HG03469 (cell line): ENCODE measurements at regions not wholly inside any gene's neighbourhood (a gene's known extent, or its start where the extent isn't known, plus 50 kb on each side); places are given as distances from the start of the nearest gene placed in this dataset.

ENCODE experiments used
- ATAC-seq: cut with Tn5 transposase; IDR thresholded peaks from one replicate; pipeline ENCODE4 v1.9.1; 2021; ENCODE audit warnings: mild to moderate bottlenecking, moderate library complexity, moderate number of reproducible peaks; ENCODE audit not compliant: unreplicated experiment

DNA sequence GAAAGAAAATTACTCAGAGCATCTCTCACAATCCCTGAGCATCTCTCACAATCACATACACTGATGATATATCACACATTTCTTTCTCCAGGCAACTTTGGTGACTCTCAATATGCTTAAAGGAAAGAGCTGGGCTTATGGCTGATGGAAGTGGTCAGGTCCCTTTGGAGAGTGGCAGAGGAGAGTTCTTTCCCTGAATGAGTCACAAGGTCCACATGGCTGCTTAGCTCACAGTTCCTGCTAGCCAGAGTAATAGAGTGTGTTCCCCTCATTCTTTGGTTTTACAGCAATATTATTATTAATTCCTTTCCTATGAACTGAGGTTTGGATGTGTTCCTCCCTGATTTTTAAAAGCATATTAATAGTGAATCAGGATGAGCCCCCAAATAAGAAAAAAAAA is 287.4 kb downstream of the C7orf25 start:
- no peak for ATAC-seq

DNA sequence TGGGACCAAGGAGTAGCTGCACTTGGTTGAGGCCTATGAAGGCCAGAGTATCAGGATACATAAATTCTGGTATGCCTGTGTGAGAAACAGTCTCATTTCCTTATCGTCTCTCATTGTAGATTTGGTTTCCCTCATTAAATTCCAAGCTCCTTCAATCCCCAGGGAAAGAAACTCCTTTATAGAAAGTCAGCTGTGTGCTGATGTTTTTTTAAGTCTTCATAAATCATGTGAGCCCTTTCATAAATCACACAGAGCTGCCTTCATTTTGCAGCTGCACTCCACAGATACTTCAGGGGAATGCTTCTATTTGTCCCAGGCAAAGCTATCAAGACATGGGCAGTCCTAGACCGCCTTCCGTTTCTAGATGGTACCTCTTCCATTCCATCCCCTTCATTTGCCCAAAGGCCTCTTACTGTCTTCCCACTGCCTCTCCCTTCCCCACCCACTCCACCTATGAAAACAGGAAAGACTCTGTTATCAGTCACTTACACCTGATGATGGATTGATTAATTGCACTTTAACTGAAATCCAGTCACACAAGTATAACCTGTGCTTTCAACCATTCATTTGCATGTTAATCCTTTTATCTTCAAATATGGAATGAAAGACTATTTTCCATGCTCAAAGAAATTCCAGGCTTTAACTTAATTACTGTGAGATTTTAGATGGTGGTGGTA is 290.2 kb downstream of the C7orf25 start:
- ATAC-seq = no peak

DNA sequence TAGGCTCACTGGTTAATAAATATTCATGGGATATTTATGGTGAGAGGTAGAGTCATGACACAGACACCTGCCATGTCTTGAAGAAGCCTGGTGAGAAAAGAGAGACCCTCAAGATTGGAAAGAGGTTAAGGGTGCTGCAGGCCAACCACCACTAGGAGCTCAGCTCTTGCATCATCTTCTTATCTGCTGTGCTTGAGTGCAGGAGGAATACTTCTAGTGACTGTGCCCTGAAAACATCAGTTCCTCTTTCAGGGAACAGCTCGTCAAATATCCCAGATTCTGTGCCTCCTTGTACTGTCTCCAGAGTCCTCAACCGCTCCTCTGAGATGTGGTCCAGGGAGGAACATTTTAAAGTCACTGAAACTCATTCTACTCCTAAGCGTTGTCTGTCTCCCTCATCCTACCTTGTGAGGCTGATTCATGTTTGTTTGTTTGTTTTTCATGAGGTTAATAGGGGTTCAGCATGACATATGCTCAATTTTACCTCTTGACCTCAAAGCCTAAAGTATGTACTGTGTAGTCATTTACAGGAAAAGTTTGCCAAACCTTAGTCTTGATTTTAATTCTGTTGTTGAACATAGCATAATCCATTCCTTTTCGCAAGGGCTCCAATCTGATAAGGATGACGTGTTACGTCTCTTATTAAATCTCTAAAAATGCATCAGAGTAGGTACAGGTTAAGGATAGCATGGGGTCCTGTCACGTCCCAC is 293.1 kb downstream of the C7orf25 start:
- no peak for ATAC-seq

DNA sequence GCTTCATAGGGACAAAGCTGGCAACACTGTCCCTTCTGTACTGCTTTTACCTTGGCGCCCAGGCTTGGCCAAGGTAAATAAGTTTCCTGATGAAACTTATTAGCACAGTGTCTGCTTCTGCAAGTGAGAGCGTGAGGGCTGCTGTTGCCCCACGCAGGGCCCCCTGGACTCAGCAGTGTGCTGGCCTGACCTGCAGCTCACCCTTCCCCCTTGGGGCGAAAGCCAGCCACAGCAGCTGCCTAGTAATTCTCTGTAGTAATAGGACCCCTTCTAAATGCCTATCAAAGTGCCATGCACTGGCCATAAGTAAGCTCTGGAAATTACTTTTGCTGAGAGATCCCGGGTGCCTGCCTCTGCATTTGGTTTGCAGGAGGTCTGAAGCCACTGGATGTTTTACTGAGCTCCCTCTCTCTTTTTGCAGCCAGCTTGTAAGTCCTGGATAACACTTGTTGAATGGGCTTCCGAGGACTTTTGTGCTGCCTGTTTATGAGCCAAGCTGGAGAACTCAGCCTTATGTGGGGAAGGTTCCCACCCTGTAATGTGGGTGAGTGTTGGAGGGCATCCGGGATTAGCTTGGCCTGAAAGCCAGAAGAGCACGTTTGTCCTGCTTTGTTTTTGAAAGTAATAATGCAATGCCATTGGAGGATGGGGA is 293.9 kb downstream of the C7orf25 start:
- ATAC-seq = no peak

DNA sequence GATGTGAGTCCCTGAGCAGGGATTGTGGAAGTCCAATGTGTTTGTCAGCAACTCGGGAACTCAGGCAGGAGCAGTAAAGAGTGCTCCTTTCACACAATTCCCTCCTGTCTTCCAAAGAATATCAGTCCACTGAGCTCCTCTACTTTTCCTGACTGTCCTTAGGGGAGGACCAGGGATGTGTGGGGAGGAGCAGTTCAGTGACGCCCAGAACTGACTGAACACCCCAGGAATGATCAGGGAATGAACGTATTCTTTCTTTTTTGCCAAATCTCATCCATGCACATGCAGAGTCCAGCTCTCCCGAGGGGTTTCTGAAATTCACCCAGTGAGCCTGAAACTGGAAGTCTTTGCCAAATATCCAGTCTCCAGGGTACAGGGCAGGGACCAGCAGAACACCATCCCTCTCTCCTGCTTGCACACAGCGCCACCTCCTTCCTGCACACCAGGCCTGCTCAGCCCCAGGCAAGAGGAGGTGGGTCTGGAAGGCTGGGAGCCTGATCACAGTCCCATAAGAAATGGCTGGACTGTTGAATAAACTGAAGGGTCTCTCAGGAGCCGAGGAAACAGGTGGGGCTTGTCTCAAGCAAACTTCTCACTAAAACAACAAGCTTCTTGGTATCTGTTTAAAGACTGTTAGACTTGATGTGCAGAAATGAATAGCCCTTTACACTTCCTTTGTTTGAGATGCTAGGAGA is 294.7 kb downstream of the C7orf25 start:
- ATAC-seq = no peak

DNA sequence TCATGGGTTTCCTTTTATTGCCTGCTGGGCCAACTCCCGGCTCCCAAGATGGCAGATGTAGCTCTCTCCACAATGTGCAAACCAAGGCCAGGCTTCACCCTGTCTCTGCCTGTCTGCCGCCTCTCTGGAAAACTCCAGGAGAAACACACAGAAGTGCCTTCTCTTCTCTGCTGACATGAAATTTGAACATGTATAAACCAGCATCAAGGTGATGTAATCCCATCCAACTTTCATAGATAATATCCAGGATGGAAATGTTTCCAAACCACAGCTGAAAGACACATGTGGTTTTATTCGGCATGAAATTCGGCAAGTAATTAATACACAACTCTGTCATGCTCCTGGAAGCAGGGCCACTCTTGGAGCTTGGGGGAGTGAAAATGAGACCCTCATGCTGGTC is 297.2 kb downstream of the C7orf25 start:
- ATAC-seq = no peak

DNA sequence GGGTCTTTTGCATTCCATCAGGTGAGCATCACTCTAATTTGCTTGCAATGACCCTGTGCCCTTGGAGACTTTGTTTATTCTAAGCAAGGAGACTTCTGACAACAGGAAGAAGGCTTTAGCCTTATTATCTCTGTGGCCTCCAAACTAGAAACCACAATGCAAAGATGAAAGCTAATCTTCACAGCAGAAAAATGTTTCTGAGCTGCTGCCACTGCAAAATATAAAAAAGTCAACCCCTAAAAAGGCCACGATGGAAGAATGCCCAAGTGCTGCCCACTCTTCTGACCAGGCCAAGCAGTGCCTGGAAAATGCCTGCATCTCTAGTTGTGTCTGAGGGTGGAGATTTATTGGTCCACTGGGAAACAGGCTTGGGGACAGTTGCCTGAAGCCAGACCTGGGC is 299.9 kb downstream of the C7orf25 start:
- ATAC-seq = no peak

DNA sequence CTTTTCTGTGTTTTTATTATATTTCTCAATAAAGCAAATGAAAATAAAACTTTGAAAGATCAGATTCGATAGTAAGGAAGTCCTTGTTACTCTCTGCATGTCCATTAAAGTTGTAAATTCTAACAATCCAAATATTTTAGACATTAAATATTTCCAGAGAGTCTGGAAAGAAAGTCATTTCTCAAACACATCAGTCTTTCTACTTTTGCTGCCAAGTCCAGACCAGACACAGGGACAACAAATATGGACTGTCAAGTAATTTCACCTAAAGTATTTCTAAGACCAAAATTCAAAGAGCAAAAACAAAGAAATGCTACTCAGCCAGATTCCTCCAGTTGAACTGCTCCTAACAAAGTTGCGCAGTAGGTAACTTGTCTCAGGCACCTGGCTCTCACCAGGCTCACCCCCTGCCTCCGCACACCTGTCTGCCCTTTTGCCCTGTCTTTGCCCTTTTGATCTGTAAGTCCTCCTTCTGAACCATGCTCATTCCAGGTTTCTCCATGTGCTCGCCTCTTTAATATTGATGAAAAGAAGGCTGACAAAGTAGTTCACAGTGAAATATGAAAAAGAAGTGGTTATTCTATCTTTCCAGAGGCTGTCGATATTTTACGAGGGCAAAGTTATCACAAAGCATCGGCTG is 300.5 kb downstream of the C7orf25 start:
- no peak for ATAC-seq

DNA sequence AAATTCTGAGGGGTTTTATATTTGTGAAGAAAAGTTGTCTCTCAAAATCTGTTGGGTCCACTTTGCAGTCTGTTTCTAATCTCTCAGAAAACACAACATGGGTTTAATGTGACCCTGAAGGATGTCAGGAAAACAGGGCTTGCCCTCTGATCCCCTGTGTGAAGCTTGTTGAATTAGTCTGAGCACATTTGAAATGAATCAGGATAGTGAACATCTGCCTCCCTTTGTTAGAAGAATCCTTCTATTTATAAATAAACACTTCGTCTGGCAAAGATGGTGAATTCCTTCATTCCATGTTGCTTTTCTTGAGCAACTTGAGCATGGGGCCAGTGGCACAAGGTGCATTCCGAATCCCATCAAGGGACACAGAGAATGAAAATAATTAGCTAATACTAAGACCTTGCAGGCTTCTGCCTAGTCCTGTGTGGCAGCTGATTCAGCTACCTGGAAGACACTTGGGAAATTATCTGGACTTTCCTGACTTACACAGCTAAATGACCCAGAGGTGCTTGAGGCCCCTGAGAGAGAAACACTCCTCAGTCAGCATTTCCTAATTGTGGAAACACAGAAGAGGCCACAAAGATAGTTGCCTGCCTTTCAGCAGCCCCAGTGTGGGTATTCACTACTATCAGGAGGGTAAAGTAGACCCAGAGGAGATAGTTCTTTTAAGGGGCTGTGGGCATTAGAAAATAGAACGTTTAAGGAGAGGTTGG is 305.5 kb downstream of the C7orf25 start:
- ATAC-seq = no peak

DNA sequence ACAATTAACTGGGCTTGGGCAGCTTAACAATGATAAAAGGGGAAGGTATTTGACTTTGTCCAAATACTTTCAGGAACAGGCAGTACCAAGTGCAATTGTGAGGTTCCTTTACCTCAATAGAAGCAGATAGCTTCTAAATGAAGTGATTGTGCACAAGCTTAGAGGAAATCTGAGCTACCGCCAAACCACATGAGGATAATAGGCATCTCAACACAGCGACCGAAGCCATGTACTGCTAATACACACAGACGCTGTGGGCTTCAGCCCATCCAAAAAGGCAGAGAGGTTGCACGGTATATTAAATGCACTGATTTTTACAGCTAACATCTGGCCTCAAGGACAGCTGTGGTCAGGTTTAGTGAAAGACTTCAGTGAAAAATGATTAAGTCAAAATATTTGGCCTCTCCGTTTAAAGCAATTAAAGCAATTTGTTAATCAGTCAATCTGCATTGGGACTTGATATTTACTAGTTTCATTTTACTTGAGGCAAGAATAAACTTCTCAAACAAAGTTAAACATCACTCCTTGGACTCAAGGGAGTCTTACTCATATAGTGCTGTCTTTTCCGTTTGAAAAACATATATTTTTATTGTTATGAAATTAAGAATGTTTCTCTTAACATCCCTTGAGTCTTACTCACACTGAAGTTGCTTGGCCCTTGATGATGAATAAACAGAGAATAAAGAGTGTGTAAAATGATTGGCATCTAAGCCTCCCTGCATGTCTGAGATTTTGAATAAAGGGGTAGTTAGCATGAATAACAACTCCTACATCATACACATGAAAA is 306.3 kb downstream of the C7orf25 start:
- no peak for ATAC-seq

DNA sequence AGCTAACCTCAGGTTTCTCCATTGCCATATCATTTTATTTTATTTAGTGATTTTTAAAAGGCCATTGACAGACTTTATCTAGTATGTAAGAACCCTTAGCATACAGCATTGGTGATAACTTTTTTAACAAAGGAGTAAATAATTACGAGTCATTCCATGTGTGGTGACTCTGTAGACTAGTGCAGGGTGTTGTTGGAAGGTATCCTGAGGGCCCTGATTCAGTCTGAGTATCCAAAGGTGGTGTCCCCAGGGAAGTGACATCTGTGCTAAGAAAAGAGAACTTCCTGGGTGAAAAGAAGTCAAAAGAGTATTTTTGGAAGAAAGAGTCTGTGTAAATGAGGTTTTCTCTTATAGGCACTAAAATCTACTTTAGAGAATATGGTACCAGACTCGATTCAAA is 308.4 kb downstream of the C7orf25 start:
- no peak for ATAC-seq

DNA sequence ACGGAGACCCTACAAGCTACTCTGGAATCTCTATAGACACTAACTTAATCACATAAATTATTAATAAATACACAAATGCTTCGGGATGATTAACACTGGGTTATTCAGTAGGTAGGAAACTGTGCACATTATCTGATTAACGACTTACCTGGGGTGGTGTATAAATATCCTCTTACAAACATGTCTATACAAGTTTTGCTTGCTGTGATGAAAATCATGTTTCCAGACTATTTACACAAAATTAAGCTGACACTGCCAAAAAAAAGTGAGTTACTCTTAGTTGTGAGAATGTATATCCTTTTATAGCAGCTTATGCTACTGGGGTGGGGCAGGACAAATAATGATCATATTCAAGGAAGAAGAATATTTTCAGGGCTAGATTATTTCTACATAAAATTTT is 314.6 kb downstream of the C7orf25 start:
- ATAC-seq = no peak

DNA sequence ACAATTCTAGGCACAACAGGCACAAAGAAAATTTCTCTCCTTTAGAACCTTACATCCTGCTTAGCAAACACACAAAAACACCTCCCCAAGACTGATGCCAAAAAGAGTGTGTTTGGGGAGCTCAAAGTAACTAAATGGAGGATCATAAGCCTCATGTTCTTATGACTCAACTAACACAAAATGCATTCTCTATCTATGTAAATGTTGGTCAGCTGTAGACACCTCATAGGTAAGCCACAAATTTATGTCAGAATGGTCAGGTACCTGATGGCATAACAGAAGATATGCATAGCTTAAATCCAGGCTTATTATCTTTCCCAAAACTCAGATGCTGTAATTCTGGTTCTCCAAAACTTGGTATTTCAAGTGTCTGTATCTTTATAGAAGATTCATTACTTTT is 315.1 kb downstream of the C7orf25 start:
- ATAC-seq = no peak

DNA sequence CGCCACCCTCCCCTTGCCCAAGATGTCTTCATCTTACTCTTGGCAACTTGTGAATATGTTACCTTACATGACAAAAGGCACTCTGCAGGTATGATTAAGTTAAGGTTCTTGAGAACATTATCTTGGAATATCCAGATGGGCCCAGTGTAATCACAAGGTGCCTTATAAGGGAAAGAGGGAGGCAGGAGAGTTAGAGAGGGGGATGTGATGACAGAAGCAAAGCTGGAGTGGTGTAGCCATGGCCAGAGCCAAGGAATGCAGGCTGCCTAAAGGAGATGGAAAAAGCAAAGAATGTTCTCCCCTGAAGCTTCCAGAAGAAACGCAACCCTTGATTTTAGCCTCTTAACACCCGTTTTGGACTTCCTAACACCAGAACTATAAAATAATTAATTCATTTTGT is 318.0 kb downstream of the C7orf25 start:
- no peak for ATAC-seq

DNA sequence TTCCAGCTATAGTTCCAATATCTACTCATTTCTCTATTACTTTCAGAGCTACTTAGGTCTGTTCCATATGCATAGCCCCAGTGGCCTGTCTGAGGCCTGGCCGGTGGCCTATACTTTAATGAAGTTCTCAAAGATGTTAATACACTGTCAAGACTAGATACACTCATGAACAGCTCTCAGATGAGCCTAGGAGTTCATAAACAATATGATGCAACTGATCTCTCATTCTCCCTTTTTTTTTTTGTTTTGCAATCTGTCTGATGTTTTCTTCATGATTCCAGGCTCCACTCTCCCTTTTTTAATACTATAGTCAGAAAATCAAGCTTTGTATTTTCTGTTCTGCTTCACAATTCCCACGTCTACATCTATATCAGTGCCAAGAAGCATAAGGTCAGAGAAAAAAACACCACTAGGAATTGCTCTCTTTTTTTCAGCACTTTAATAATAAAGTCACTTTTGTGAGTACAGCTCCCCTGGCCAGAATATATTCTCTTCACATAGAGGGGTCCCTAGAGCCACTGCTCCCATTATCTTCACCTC is 321.0 kb downstream of the C7orf25 start:
- no peak for ATAC-seq

DNA sequence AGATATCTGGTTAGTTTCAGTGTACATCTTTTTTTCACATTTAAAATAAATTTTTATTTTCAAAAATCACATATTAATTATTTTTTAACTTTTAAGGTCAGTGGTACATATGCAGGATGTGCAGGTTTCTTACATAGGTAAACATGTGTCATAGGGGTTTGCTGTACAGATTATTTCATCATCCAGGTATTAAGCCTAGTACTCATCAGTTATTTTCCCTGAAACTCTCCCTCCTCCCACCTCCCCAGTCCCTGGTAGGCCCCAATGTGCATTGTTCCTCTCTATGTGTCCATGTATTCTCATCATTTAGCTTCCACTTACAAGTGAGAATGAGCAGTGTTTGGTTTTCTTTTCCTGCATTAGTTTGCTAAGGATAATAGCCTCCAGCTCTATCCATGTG is 323.0 kb downstream of the C7orf25 start:
- ATAC-seq = no peak

DNA sequence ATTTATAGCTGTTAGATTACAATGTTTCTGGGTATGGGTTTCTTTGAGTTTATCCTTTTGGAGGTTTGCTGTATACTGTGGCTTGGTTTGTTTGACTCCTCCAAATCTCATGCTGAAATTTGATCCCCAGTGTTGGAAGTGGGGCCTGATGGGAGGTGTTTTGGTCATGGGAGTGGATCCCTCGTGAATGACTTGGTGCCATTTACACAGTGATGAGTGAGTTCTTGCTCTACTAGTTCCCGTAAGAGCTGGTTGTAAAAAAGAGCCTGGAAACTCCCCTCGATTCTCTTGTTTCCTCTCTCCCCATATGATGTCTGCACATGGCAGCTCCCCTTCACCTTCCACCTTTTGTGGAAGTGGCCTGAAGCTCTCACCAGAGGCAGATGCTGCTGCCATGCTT is 324.1 kb downstream of the C7orf25 start:
- no peak for ATAC-seq

DNA sequence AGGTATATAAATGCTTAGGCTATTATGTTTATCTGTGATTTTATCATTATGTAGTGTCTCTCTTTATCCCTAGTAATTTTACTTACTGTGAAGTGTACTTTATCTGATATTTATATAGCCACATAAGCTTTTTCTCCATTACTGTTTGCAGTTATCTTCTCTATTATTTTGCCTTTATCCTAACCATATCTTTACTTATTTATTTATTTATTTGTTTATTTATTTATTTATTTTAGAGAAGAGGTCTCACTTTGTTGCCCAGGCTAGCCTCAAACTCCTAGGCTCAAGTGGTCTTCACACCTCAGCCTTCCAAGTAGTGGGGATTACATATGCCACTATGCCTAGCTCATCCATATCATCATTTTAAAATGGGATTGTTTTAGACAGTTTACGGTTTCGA is 331.8 kb downstream of the C7orf25 start:
- no peak for ATAC-seq

DNA sequence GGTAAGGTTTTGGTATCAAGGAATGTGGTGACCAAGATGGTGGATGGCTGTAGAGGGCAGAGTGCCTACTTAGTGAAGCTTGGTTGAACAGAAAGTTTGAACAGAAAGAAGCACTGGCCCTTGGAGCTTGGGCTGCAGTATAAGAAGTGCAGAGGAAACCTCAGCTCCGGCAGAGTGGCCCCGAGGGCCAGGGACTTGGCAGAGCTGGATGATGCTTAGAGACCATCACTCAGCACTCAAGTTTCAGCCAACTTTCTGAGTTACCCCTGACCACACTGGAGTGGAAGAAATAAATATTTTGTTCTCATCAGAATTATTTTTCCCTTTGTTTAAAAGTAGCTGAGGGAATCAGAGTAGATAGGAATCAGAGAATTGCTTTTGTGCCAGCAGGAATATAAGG is 336.7 kb downstream of the C7orf25 start:
- ATAC-seq = no peak

DNA sequence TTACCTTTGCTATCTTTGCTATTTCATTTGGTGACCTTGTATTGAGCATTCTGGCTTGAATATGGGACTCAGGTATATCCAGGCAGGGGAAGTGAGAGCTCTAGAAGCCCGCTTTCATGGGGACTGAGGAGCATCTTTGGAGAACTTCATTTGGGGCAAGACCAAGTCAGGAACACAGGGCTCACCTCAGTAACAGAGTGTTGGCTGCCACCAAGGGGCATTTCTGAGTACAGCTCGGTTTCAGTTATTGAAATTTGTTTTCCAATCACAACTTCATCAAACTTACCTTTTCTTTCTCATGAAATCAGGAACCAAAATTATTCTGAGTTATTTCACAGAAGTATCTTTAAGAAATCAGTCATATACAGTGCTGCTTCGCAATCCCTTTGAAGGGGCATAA is 337.2 kb downstream of the C7orf25 start:
- no peak for ATAC-seq
